GM21528 (cell line): ENCODE measurements at regions not wholly inside any gene's neighbourhood (a gene's known extent, or its start where the extent isn't known, plus 50 kb on each side); places are given as distances from the start of the nearest gene placed in this dataset.

Experiments
- ATAC-seq: cut with Tn5 transposase; IDR thresholded peaks from one replicate; pipeline ENCODE4 v1.9.1; 2021; ENCODE audit warnings: mild to moderate bottlenecking, moderate library complexity; ENCODE audit not compliant: unreplicated experiment, low FRiP score

DNA sequence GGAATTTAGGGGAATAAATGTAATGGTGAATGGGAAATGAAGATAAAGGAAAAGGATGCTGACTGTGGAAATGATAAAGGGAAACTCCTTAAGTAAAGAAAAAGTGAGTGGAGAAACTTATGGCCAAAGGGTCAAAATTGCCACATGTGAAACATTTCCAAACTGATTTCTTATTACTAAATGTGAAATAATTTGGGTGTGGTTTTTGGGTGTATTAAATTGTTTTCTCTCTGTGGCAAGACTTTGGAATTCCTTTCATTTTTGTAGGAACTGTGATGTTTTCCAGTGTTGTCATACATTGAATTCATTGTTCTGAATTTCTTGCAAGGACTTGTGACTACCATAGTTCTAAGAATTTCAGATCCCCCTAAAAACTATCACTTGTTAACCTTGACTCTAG is 1891.5 kb upstream of the SEL1L start:
- no peak for ATAC-seq

DNA sequence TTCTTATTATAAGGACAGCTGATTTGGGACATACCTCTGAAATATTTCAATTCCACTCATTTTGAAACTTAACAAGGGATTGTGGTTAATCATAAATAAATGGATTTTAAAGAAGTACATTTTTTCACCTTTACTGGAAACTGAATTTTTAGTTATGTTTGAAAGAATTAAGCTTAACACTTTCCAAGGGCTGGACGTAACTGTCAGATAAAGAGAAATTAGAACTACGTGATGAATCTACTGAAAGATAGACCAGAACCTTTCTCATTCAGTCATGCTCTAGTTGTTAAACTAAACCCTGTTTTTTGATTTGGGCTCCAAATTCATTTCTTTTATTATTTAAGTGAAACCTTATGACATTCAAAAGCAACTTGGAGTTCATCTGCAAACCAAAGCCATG is 1892.1 kb upstream of the SEL1L start:
- no peak for ATAC-seq

DNA sequence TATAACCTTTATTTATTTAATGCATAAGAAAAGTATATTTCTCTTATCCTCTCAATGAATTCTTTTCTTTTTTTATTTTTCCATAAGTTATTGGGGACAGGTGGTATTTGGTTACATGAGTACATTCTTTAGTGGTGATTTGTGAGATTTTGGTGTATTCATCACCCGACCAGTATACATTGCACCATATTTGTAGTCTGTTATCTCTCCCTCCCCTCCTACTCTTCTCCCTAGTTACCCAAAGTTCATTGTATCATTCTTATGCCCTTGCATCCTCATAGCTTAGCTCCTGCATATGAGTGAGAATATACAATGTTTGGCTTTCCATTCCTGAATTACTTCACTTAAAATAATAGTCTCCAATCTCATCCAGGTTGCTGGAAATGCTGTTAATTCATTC is 1900.0 kb upstream of the SEL1L start:
- no peak for ATAC-seq

DNA sequence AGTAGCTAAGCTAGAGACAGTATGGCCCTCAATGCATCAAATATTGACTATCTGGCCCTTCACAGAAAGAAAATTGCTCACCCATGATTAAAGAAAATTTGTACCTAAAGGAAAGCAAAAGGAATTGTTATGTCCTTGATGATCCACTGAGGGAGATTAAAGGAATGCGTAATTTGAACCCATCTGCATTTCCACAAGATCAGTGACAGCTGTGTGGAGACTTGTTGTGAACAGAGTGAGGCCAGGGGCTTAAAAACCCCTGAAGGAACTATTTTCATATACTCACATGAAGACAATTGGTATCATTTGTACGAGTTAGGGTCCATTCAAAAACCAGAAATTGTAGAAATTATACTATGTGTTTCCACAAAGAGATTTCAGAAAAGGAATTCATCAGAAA is 1908.1 kb upstream of the SEL1L start:
- no peak for ATAC-seq

DNA sequence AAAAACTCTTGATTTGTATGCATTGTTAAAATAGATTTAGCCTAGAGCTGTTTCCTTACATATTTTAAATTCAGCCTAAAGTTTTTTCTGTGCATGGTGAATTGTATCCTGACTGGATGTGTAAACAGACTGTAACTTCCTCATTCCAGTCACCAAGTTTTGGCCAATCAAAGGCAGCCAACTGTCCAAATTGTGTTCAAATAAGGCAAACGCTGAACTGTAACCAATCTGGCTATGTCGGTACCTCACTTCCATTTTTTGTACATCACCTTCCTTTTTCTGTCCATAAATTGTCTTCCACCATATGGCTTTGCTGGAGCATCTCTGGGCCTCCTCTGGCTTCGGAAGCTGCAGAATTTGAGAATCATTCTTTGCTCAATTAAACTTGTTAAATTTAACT is 1921.9 kb upstream of the SEL1L start:
- no peak for ATAC-seq

DNA sequence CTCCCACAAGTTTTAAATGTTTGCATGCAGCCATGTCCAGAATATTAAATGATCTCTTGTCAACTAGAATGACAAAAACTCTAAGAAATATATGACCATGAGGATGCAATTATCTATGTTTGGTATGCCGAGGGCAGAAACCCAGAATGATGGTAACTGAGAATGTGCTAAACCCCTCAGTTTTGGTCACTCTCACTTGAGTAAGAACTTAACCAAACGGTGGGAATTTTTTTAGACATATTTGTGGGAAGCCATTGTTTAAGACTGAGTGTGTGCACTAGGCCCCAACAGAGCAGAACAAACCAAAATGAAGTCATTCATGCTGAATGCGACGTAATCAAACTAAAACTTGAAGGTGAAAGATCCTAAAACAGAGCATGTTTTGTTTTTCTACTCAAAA is 1927.9 kb upstream of the SEL1L start:
- no peak for ATAC-seq

DNA sequence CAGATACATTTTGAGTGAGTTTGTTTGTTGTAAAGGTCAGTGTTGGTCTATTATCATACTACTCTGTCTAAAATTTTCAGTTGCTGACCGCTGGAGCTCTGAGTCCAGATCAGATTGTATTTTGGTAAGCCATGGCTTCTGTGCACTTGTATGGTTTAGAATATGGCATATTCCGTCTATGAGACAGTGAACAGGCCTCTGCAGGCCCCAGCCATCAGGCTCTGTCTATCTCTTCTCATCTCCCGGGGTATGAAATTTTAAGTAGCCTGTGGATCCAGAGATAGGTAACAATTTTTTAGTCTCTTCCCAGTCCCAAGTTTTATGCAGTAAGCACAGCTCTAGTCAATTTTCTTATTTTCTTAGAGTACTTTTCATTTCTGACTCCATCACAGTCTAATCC is 1929.1 kb upstream of the SEL1L start:
- ATAC-seq: no peak

DNA sequence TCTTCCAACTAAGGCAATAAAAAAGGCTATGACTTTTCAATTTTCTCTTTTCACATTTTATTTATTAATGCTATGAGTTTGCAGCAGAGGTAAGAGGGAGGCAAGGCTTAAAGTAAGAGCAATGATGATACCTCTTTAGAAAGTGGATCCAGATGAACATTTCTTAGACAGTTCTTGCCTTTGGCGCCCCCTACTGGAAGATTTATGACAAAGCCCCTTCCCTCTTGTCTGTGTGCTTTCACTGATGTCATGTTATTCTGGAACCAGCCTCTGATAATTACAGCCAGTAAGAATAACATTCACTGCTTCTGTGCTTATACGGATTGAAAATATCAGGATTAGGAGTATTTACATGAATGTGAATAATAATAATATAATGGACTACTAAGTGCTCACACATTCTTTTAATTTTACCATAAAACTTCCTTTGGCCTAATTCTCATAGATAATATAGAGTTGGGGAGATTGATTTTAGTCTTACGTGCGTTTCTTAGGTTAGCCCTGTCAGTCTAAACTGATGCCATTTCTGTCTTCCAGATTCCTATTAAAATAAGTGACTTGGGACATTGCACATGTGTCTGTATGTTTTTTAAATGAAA is 1929.9 kb upstream of the SEL1L start:
- no peak for ATAC-seq

DNA sequence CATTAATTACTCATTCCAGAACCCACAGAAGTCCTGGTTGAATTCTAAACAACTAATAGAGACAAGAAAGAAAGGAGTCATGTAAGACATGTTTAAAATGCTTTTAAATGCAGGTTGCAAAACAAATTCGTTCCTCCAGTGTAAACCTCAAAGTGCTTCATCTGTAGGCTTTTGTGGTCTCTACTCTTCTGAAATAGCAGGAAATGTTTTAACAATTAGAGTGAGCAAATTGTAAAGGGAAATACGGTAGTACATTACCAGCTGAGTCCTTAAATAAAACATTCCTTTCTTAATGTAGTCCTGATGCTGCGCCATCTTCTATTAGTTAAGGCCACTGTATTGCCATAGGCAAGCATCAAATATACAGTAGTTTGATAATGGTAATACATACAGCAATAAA is 1934.2 kb upstream of the SEL1L start:
- no peak for ATAC-seq

DNA sequence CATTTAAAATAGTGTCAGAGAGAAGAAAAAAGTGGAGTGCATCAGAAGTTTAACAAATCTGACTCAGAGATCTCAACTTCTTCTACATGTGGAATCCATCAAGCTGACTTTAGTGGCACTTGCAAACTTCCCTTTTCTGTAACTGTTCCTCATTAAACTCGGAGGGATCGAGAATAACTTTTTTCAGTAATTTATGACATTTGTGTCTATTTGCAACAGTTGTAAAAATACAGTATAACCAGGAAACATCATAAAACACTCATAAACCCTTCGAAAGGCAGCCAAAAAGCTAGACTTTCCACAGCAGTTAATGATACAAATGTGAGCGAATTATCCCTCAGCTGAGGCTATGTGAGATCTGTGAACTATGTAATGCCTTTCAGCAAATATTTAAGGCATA is 1936.8 kb upstream of the SEL1L start:
- no peak for ATAC-seq

DNA sequence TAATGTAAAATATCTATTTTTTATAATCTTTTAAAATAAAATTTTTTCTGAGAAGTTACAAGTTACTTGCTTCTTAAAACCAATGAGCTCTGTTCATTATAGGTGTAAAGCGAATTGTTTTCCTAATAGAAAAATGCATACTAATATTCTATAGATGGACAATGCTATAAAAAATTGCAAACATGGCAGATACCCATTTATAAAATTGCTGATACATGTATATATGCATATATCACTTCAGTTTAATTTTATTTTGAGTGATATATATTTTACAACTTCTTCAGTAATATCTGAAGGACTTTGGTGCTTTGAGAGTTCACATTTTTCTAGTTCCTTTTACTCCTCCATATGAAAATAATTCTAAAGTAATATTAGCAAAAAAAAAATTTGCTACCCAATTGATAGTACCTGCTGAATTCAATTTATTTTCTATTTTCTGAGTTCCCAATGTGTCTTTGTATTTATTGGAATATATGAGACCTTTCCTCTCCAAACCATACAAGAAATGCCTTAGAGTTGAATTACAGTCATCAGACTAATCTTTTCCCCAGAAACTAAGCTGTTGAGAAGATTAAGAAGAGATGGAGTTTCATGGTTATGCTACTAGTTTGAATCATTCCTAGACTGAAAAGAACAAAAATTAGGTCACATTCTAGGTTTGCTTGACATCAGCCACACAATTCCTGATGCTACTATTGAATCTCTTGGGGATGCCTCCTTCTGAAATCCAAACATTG is 1937.5 kb upstream of the SEL1L start:
- no peak for ATAC-seq

DNA sequence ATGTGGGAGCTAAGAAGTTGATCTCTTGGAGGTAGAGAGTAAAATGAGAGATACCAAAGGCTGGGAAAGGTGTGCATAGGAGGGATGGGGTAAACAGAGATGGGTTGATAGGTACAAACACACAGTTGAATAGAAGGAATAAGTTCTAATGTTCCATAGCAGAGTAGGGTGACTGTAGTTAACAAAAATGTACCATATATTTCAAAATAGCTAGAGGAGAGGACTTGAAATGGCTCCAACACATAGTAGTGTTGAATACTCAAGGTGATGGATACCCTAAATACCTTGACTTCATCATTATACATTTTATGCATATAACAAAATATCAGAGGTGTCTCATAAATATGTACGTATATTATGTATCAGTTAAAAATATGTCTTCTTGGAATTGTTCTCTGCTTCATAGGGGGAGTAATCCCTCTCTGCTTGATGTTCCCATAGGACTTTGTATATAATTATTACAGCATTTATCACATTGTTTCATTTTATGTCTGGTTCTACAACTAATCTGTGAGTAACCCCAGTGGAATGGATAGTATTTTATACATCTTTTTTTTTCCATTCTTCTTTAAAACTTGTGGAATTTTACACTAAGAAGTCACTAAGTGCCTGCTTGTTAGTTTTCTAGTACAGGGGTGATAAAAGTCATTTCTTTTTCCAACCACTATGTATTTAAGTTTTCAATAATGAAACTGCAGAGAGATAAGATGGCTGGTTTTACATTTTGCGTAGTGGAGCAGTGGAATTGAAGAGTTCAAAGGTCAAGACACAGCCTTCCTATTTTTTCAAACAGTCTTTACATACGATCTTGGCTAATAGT is 1940.0 kb upstream of the SEL1L start:
- ATAC-seq: no peak

DNA sequence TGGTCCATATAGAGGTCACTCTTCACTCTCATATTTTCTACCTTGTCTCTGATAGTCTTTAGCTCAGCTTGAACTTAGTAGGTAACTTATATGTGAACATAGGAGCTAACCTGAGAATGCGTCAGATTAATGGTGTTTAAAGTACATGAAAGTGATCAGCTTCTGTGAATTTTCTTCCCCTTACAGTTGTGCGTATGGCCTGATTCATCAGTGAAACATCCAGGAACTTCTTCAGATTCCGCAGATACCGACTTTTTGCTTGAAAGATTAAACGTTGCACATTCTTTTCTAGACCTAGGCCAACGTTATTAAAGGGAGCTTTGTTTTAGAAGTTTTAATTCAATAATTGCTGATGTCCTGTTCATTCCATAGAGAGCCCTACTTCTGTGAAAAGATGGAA is 1945.1 kb upstream of the SEL1L start:
- ATAC-seq: no peak

DNA sequence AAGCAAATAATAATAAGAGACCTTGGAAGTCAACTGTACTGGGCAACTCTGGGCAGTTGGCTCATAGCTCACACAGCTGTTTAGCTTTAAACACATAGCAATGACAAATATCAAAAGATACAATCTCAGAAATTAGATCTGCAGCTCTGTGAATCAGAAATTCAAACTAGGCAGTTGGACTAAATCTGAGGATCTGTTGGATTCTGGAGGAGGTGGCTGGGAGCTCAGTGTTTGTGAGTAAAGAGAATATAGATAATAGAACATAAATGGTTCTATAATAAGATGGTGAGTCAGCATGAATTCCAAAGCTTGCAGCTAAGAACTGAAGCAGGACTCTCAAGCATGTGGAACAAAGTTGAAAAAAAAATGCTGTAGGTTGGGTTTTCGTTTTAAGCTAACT is 1949.4 kb upstream of the SEL1L start:
- ATAC-seq: no peak

DNA sequence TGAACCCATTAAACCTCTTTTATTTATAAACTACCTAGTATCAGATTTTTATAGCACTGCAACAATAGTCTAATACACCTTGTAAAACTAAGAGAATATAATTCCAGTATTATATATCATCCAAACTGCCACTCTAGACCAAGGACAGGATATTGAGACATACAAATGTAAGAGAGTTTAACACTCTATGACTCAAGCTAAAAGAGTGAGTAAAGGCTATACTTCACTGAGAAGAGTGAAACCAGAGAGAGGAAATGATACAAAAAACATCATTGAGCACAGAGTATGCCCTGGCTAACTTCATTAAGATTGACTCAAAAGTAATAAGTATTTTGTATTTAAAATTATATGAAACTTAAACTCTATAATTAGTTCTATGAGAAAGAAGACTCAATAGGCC is 1951.9 kb upstream of the SEL1L start:
- ATAC-seq: no peak

DNA sequence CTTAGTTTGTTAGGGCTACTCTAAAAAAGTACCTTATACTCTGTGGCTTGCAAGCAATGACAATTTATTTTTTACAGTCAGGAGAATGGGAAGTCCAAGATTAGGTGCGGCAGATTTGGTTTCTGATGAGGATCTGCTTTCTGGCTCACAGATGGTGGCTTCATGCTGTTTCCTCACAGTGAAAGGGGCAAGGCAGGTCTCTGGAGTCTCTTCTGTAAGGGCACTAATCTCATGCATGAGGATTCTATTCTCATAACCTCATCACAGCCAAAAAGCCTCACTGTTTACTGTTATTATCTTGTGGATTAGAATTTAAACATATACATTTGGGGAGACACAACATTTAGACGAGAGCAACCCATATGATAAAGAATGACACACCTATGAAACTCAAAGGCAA is 1957.4 kb upstream of the SEL1L start:
- no peak for ATAC-seq

DNA sequence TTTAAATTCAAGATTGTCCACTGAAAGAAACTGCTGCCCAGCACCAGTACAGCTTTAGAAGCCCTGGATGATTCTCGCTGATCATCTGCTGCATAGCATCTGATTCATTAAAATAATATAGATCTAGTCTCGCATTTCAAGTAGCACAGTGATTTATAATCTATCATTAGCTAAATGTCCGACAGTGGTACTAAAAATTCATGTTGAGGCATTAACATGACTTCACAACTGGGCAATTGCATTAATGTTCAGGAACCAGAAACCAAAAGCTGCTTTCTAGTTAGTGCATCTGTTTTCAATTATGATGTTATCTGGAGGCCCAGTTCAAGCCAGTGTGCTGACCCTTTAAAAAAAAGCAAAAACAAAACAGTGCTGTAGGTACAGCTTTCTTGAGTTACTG is 1987.2 kb upstream of the SEL1L start:
- ATAC-seq: no peak

DNA sequence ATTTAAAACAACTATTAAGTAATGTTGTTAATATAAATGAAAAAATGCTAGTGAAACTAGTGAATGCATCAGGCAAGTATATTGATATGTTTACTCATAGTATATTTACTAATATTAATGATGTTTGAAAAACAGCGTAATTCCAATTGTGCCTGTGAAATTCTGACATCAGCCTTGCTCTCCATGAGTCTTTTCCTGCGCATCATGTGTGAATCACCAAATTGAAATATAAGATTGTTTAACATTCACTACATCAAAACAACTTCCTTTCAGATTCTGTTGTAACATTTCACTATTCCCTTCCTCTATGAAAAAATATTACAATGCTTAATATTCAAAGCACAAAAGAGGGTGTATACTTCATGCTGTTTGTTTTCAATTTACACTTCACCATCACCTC is 1995.9 kb upstream of the SEL1L start:
- ATAC-seq: no peak

DNA sequence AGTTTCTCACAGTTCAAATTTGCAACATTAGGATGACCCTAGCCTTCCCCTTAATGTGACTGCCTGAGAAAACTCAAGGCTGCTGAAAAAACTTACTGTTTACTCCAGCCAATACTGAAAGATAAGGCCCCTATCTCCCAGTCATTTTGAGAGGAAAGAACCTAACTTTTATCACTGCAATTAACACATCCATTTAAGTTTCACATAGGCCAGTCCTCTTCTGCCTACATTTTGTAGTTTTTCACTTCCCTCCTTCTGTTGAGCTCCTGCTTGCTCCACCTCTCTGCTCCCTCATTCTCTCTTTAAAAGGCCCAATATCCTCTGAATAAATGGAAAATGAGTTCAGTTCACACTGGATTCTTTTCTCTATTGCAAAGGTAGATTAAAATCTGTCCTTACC is 1996.2 kb upstream of the FLRT2 start:
- ATAC-seq: no peak

DNA sequence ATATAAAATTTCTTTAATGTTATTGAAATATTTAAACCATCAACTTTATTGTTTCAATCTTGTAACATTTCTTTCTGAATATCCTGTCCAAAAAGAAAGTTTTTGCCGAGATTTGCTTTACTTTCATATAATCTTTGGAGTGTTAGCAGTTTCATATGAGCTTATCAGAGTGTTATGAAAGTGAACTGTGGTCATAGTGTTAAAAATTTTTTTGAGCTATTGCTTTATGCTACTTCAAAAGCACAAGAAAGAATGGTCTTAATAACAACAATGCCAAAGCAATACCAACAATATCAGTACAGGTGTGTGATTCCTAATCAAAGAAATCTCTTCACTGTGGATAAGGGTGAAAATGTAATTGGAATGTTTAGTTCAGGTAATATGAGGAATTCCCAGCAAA is 1994.9 kb upstream of the FLRT2 start:
- no peak for ATAC-seq

DNA sequence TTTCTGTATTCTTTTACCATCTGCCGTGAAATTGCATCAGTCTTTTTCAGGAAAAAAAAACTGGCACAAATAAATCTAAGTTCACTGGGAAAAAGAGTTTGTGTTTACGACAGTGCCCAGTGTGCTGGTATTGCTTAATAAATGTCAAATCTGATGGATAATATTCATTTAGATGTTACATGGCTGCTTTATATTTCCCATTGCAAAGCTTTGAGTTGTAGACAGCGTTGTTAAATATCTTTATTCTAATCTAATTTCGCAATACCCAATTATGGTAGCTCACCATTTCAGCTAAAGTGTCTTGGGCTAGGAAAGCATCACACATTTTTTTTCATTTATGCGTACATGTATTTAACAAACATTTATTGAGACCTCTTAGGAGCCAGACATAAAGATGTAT is 1994.5 kb upstream of the FLRT2 start:
- no peak for ATAC-seq

DNA sequence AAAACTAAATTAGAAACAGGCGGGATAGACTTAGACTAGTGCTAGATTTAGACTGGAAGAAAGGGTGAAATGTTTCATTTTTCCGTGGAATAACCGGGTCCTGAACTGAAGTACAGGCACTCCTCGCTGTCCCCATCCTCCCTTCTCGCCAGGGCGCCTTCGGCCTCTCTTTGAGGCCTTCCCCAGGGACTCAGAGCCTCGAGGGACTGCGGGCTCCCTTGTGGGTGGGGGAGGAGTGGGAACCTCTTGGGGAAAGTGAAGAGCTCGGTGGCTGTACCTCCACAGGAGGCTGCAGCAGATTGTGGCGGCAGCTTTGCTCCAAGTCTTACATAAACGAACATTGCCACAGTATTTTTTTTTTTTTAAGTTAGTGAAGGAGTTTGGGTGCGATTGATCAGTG is 1988.8 kb upstream of the FLRT2 start:
- ATAC-seq: no peak
